Neural crest cell (in vitro differentiated cells): ENCODE measurements at regions not wholly inside any gene's neighbourhood (a gene's known extent, or its start where the extent isn't known, plus 50 kb on each side); places are given as distances from the start of the nearest gene placed in this dataset.

Experiments
- DNase-seq: peaks from one replicate; pipeline ENCODE4 v3.0.0; 2021; ENCODE audit warnings: low read depth, mixed read lengths, low spot score
- H3K27ac Mint-ChIP-seq: one replicate; pipeline ENCODE4 v1.8.0; 2021; ENCODE audit warnings: mild to moderate bottlenecking, mixed read lengths; ENCODE audit not compliant: unreplicated experiment
- H3K27me3 Mint-ChIP-seq: 2 replicates; pipeline ENCODE4 v1.8.0; 2021; ENCODE audit warnings: low read depth, mild to moderate bottlenecking, mixed read lengths
- H3K36me3 Mint-ChIP-seq: 2 replicates; pipeline ENCODE4 v1.8.0; 2021; ENCODE audit warnings: low read depth, mild to moderate bottlenecking, mixed read lengths
- H3K4me1 Mint-ChIP-seq: 2 replicates; pipeline ENCODE4 v1.8.0; 2021; ENCODE audit warnings: mixed read lengths
- H3K4me3 Mint-ChIP-seq: one replicate; pipeline ENCODE4 v1.8.0; 2021; ENCODE audit warnings: mild to moderate bottlenecking, mixed read lengths
- H3K9me3 Mint-ChIP-seq: 2 replicates; pipeline ENCODE4 v1.8.0; 2021; ENCODE audit warnings: mixed read lengths
- CTCF ChIP-seq: fragments of 200-600 bp; sonication (generic); conservative IDR thresholded peaks from 2 replicates; pipeline ENCODE4 v1.5.0; 2021; ENCODE audit warnings: antibody characterized with exemption, mild to moderate bottlenecking

DNA sequence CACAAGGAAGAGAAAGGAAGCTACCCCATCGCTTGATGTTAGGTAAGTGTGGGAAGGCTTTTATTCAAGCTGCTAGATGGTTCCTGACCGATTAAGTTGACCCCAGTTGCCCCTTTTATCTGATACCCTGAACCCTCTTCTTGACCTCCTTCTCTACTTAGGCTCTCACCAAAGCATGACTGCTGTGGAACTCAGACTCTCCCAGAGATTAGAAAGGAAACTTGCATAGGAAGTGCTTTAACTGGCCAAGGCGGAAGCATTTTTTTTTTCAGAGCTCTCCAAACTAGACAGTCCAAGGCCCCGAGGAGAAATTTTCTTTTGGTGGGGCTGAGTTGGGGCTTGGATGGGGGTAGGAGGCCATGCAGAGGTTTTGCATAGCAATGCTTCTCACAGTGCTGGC is 101.3 kb upstream of the USP24 start:
- TF ChIP-seq CTCF = no peak
- Mint-ChIP-seq H3K9me3 (no peaks in the 10 kb centered on the region), H3K36me3 (no peaks in the 10 kb centered on the region), H3K4me1 (no peaks in the 10 kb centered on the region), H3K4me3 (no peak overlapping the region), H3K27me3 (no peaks in the 10 kb centered on the region), H3K27ac (peak overlapping the region; percentile 38)
- no peak for DNase-seq

DNA sequence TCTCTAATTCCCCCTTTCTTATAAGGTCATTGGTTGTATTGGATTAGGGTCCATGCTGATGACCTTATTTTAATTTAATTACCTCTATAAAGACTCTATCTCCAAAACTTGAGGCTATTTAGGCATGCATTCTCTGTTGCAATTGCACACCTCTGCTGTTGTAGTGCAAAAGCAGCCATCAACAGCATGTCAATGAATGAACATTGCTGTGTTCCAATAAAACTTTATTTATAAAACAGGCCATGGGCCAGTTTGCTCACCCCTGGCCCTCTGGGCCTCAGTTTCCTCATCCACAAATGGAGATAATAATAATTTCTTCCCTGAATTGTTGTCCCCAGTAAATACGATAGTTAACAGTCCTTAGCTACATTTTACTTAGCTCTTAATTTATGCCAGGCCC is 100.4 kb upstream of the USP24 start:
- H3K36me3 Mint-ChIP-seq = no peaks in the 10 kb centered on the region
- H3K27ac Mint-ChIP-seq = no peak overlapping the region
- no peak for TF ChIP-seq CTCF
- no peak for DNase-seq
- H3K4me1 Mint-ChIP-seq = no peaks in the 10 kb centered on the region
- H3K27me3 Mint-ChIP-seq = no peaks in the 10 kb centered on the region
- H3K9me3 Mint-ChIP-seq = no peaks in the 10 kb centered on the region
- no peak overlapping the region for H3K4me3 Mint-ChIP-seq

GRCh38 chr1:55314740-55315139 is 99.6 kb upstream of the USP24 start:
- no peak overlapping the region for H3K4me3 Mint-ChIP-seq
- DNase-seq = no peak
- H3K27ac Mint-ChIP-seq = no peak overlapping the region
- H3K4me1 Mint-ChIP-seq = no peaks in the 10 kb centered on the region
- TF ChIP-seq CTCF = no peak
- H3K36me3 Mint-ChIP-seq = no peaks in the 10 kb centered on the region
- H3K27me3 Mint-ChIP-seq = no peaks in the 10 kb centered on the region
- no peaks in the 10 kb centered on the region for H3K9me3 Mint-ChIP-seq

- no peak for TF ChIP-seq CTCF
- no peak for DNase-seq
- Mint-ChIP-seq H3K9me3 (no peaks in the 10 kb centered on the region), H3K36me3 (no peaks in the 10 kb centered on the region), H3K27ac (no peak overlapping the region), H3K4me3 (no peak overlapping the region), H3K27me3 (no peaks in the 10 kb centered on the region), H3K4me1 (no peaks in the 10 kb centered on the region)
Measured at GRCh38 chr1:55313903-55314302, 98.7 kb upstream of the USP24 start.

DNA sequence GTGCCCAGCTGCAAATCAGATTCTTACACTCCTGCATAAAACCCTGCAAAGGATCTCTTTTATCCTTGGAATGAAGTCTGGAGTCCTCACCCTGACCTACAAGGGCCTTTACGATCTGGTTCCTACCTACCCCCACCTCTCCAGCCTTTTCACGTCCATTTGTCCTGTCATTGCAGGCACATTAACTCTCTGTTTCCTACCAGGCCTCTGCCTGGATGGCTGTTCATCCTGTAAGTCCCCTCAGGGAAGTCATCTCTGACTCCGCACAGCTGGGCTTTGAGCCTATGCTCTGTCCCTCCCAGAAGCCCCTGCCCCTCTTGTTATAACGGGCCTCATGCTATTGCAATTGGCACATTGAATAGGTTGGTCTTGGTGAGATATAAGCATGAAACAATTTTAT is 96.8 kb upstream of the USP24 start:
- Mint-ChIP-seq H3K27ac (no peak overlapping the region), H3K4me3 (no peak overlapping the region), H3K27me3 (peaks cover 2% of the 10 kb centered on the region), H3K36me3 (no peaks in the 10 kb centered on the region), H3K4me1 (no peaks in the 10 kb centered on the region), H3K9me3 (no peaks in the 10 kb centered on the region)
- DNase-seq = no peak
- TF ChIP-seq CTCF = no peak

DNA sequence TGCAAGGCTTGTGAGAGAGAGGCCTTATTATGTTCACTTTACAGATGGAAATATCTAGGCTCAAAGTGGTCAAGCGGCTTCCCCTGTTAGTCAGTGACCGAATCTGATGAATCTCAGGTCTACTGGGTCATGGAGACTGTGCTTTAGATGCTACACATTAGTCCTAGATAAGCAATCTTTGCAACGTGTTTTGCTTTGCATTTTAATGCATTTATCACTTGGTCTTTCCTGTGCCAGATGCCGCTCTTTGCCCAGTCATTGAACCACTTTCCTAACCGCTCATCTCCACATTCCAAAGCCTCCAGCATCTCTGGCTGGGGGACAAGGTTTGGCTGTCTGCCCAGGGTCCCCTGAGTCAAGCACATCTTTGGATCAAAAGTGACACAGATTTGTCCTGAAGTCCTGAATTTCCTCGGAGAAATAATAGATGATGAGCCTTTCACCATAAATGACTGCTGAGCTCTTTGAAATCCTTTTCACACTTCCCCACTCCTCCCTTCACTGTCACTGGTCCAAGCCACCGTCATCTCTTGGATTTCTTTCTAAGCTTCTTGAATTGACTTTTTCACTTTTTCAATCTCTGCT is 96.0 kb upstream of the USP24 start:
- no peak for DNase-seq
- no peak overlapping the region for H3K27ac Mint-ChIP-seq
- peaks cover 6% of the 10 kb centered on the region for H3K27me3 Mint-ChIP-seq
- H3K4me3 Mint-ChIP-seq = no peak overlapping the region
- TF ChIP-seq CTCF = no peak
- H3K9me3 Mint-ChIP-seq = no peaks in the 10 kb centered on the region
- no peaks in the 10 kb centered on the region for H3K4me1 Mint-ChIP-seq
- H3K36me3 Mint-ChIP-seq = no peaks in the 10 kb centered on the region
